Stimulated activated CD8-positive, alpha-beta memory T cell treated with anti-CD3 and anti-CD28 coated beads, Interleukin-15, amount 100 ng/mL, for 48 hours (primary cell): ENCODE measurements at regions not wholly inside any gene's neighbourhood (a gene's known extent, or its start where the extent isn't known, plus 50 kb on each side); places are given as distances from the start of the nearest gene placed in this dataset.
"Not testable (repeated sequence)": the region's sequence is repeated elsewhere in the genome, so short reads cannot be mapped to it uniquely, and the experiment has no call there.

Experiments used
- DNase-seq, 2 donors: peaks; one replicate each; pipeline ENCODE4 v3.0.0-alpha.2; 2020; ENCODE audit warnings: low read depth in 2 of 2

DNA sequence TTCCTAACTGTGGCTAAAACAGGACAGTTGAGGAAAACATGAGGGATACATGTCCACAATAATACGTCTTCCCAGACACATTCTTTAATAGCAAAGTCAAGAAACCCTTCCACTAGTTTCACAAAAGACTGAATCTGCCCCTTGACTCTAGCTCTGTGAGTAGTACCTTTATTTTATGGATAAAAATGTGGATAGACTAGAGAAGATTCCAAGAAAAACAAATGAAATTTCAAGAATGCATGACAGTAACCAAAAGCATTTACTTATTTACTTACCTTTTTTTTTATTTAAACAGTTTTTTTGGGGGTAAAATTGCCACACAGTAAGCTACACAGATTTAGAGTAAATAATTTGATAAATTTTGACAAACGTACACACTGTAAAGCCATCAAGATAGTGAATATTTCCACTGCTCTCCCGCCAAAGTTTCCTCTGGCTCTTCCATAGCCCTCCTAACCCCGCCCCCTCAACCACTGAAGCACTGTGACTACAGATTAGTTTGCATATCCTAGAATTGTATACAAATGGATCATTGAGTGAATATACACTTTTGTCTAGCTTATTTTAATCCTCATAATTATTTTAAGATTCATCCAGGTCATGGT, 420.4 kb upstream of the ZMIZ1 start:
- no peak for DNase-seq

DNA sequence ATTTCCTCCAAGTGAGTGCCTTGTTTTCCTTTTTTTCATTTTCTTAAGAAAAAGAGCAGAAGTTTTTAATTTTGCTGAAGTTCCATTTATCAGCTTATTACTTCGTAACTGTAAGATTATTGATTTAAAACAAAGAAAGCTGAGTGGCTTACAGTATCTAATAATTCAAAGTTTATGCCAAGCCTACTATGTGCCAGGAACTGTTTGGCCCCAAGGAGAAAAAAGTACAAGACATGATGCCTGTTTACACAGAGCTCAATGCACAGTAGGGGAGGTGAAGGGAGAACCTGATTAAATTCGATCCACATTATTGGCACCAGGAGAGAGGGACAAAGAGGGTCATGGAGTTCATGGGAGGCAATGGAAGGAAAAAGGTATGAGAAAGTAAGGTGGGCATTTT, 419.3 kb upstream of the ZMIZ1 start:
- DNase-seq = no peak

DNA sequence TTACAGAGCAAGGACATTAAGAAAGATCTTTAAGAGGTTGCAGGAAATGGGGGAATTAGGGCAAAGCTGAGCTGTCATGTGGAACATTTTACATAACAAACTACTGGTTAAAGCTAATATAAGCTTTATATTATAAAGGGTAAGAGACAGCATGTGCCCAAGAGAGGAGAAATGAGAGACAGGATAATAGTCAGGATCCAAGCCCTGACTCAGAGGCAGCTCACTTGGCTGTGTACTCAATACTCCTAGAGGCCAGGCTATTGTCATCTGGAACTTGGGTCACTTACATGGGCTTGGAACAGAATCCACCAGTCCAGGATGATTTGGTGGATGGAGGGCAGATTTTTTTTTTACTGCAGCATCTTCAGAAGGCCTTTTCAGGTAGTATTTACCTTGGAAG, 418.6 kb upstream of the ZMIZ1 start:
- DNase-seq = no peak

DNA sequence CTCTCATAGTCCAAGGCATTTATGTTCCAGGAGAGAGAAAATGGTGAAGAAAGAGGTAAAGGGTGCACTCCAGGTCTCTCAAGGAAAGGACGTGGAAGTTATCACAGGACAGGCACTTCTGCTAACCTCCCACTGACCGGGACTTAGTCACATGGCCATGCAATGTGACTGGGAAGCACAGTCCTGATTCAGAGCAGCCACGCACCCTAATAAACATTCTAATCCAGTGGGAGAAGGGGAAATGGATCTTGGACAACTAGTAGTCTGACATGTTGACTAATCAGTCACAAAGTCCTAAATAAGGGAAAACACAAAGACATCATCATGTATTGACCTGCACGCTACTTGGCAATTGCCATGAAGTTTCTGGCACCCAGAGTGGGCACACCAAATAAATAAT, 417.5 kb upstream of the ZMIZ1 start:
- DNase-seq = no peak

DNA sequence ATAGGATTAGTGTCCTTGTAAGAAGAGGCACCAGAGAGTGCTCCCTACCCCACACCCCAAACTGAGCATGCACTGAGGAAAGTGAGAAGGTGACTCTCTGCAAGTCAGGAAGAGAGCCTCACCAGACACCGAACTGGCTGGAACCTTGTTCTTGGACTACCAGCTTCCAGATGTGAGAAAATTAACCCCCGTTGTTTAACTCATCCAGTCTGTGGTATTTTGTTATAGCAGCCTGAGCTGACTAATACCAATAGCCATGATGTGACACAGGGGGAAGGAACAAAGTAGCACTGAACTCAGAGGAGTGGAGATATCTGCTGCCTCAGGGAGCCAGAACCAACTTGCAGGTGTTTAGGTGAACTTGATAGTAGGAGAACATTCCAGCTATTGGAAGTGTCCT, 415.2 kb upstream of the ZMIZ1 start:
- DNase-seq = no peak

DNA sequence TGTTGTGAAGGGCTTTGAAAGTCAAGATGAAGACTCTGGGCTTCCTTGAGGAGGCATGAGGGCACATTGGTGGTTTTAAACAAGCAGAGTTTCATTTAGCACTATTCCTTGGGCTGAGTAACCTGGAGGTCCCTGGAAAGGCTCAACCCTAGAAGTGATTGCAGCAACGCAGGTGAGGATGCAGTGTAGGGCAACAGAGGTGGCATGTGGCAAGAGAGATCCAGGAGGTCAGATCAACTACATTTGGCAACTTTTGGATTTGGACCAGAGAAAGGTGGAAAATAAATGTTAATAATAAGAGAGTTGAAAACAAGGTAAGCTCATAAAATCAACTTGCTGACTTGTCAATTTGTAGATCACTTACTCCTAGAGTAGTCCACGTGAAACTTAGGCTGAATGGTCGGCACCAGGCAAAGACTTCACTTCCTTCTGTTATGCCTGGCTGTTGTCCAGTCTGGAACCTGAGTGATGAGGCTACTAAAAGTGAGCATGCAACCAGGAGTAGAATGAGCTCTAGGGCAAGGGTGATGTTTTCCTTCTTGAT, 414.6 kb upstream of the ZMIZ1 start:
- DNase-seq = no peak

DNA sequence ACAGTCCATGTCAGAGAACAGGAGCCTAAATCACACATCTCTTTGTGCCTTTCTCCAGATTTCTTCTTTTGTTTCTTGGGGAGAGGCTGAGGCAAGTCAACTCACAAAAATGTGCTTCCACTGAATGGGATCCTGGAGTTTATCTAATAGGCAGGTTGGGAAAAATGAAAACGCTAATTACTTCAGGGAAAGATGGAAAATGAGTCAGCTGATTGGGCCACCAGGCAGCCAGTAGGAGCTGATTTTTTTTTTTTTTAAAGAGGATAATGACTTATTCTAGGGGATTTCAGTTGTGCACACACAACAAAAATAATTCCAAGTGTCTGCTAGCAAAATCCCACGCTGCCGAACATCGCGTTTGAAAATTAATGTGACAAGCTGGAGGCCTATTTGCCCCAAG, 412.8 kb upstream of the ZMIZ1 start:
- no peak for DNase-seq

DNA sequence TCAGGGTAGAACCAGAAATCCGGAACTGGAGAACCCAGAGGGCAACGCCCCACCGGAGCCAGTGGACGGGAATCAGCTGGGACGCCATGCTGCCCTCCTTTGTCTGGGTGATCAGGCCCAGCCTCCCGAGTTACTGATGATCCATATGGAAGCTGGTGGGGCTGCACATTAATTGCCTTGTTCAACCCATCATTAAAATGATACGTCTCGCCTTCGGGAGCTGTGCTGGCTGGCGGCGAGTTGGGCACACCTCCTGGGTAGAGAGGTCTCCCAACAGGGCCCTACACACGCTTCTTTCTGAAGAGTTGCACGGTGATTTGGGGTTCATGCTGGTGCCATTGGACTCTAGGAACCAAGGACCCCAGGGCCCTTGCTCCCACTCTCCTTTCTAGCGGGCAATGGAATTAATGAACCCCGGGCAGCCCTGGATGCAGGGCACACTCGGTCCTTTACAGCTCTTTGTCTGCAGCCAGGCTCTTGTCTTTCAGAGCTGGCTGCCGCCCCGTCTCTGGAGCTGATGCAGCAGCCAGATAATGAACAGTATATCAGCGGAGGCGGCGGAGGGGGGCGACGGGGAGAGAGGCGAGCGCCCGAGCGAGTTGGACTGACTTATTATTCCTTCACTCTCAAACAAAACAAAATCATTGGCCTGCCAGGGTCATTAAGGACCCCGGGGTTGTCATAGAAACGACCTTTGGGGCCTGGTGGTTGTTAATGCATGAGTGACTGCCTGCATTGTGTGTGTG, 412.2 kb upstream of the ZMIZ1 start:
- DNase-seq = no peak

DNA sequence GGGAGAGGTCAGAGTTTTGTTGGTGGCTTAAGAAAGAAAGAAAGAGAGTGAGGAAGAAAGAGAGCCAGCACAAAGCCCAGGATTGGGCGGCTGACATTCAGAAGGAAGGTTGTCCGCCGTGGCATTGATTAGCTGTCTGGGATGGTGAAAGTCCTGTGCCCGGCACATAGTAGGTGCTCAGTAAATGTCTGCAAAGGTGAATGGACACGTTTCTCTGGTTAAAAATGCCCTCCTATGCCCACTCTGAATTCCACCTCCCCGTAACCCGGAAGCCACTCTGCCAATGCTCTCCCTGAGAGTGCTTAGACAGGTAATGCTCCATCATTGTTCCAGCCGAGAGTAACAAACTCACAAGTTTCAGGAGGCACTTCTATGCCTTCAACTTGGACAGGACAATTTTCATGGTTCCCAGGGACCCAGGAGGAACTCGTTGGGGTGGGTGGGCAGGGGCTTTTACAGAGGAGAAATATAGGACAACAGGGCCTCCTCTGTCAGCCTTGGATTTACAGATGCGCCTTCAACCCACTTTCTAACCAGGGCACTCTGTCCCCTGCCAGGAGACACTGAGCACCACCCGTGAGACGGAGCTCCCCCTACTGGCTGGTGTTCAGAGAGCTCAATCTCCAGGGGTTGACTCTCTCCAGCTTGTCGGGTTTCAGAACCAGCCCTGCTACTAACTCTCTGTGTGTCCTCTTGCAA, 411.5 kb upstream of the ZMIZ1 start:
- peak; percentile 46 to 52 for DNase-seq

DNA sequence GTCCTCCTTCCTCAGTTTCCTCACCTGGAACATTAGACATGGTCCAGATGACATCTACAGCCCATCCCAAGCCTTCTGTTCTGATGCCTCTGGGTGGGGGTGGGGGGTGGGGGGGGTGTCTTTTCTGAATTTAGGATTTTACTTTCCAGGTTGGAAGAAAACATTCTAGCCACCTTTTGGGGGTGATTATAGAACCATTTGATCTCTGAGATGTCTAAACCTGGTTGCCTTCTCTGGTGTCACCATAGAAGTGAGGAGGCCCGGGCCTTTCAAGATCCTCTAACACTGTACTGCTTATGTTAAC, 411.0 kb upstream of the ZMIZ1 start:
- no peak for DNase-seq

DNA sequence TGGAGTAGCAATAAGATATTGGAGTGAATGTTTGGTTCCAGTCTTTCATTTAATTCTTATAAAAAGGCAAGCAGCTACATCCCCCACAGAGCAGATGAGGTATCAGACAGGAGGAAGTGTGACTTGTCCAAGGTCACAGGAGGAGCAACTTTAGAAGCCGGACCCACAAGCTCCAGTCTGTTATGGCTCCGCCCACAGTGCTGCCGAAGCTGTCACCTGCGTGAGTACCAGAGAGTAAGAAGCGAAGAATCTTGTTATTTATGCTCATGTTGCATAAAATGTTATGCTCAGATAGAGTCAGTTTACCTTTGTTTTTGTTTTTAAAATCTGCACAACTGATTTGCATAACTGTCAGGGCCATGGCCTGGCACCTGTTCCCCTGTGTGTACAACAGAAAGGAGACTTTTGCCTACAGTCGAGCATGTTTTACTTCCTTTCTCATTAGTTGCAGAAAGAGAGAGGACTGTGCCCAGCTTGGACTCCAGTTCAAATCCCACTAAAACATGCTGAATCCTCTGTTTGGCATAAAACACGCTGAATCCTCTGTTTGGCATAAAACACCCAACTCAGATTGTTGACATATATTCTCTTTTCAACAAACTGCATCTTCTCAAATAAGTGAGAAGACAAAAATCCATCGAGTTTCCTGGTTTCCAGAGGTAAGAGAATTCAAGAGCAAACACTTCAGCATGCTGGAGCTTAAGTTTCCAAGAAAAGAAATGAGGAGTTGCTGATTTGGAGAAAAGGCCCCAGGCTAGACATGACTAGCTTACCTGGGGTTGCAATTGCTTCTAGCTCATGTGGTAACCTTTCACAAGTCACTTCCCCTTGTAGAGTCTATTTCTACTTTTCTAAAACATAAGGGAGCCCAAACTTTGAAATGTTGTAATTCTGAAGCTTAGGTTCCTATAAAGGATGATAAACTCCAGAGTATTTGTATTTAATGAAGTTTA, 409.8 kb upstream of the ZMIZ1 start:
- DNase-seq = no peak

DNA sequence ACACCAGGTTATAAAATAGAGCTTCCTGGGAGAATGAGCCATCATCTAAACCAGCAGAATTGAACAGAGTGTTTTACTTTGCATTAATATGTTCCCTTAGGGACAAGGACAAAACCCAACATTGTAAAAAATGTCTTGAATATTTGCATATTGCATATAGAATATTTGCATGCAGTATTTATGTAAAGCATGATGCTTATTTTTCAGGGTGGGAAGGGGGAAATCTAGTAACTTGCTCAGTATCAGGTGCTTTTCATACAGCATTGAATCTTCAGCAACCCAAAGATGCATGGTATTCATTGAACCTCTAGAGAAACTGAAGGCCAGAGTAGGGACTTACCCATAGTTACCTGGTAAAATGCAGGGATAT, 409.2 kb upstream of the ZMIZ1 start:
- no peak for DNase-seq

DNA sequence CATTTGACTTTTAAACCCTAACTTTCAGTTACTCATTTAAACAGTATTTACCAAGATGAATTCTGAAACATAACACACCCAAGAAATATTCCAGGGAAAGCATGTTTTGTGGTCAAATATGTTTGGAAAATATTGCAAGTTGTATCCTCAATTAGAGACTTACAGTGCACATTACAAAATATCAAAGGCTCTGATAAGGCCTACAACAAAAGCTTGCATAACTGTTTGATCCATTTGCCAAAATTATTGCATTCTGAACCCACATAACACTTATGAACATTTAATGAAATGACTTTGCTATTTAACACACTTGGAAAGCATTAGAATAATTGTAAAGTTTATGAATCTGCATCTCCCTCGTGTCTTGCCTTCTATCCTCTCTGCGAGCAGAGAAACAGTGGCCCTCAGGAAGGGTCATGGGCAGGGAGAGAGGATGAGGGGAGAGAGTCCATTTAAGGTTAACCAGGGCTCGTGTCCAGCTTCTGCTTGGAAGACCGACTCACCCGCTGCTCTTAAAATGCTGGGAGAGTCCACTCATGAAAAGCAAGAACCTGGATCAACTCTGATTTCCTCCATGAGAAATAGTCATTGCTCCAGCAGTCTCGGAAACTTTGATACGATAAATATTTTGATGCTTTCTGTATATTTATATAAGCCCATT, 408.2 kb upstream of the ZMIZ1 start:
- DNase-seq = no peak

DNA sequence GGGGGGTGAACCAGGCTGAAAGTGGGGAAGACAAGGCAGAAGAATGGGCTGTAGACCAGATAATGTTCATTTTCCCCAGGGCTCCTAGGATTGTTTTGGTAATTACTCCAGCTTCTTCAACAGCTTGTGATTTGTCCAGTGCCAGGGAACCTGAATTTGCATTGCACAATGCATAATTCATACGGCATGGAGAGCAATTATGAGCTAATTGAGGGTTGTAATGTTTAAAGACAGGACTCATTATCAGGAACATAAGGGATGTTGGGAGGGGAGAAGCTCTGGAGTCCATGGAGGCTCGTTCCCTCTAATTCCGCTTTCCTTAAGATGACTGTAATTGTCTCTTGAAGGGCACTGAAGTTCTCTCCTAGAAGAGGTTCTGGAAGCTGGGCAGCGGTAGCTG, 405.0 kb upstream of the ZMIZ1 start:
- DNase-seq = no peak

DNA sequence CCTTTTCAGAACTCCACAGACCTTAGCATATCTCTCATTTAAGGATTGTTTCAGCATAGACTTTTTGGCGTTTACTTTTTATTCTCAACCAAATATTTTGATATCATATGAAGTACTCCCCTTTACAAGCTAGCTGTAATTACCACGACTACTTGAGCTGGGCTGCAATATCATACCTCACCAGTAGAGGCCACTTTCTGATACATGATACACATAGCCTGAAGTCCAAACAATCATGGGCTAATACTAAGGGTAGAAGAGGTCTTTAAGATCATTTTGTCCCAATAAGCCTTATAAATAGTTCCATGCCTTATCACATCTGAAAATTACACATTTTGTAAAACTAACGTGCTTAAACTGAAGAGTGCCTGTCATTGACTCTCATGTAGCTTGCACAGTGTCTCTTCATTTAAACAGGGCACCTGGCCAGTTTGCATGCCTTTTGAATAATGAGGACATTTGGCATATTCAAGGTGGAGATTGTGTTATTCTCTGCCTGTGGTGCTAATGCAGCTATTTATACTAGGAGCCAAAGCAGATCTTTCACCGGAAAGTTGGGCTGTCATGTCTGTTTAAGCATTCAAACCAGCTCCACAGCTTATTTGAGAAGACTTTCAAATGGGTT, 403.7 kb upstream of the ZMIZ1 start:
- no peak for DNase-seq

DNA sequence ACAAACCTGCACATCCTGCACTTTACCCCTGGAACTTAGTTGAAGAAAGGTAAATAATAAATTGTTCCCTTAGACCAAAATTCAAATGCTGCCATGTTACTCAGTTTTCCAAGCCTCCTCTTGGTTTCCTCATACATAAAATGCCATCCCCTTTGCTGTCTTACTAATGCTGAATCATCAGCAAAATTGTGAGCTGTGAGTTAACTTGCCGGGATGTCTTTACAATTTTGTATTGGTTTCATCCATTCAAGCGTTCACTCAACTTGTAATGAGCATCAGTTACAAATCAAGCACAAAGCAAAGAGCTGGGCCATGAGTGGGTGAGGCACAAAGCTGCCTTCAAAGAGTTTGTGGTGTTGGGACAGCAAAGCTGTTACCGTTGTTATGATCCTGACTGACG, 395.8 kb upstream of the ZMIZ1 start:
- no peak for DNase-seq

DNA sequence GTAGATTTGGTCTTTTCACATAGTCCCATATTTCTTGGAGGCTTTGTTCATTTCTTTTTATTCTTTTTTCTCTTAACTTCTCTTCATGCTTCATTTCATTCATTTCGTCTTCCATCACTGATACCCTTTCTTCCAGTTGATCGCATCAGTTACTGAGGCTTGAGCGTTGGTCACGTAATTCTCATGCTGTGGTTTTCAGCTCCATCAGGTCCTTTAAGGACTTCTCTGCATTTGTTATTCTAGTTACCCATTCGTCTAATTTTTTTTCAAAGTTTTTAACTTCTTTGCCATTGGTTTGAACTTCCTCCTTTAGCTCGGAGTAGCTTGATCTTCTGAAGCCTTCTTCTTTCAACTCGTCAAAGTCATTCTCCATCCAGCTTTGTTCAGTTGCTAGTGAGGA, 387.6 kb upstream of the ZMIZ1 start:
- not testable (repeated sequence) for DNase-seq

DNA sequence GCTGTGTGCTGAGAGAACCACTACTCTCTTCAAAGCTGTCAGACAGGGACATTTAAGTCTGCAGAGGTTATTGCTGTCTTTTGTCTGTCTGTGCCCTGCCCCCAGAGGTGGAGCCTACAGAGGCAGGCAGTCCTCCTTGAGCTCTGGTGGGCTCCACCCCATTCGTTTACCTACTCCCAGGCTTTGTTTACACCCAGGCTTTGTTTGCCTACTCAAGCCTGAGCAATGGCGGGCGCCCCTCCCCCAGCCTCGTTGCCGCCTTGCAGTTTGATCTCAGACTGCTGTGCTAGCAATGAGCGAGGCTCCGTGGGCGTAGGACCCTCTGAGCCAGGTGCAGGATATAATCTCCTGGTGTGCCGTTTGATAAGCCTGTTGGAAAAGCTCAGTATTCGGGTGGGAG, 386.8 kb upstream of the ZMIZ1 start:
- not testable (repeated sequence) for DNase-seq

DNA sequence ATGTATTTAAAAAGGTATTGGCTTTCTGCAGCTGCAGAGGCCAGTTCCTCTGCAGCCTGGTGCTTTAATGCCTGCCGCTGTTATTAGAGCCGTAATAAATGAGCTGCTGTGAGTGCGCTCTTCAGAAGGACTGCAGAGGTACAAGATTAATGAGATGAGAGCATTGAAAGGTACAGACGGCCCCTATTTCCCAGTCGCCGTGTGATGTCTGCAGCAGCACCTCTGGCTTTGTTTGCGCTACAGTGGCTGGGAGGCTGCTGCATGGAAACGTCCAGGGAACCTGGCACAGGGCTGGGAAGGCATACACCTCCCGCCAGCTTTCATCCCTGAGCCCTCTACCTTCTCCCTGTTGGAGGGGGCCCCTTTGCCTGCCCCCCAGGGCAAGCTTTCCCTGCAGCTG, 383.8 kb upstream of the ZMIZ1 start:
- no peak for DNase-seq

DNA sequence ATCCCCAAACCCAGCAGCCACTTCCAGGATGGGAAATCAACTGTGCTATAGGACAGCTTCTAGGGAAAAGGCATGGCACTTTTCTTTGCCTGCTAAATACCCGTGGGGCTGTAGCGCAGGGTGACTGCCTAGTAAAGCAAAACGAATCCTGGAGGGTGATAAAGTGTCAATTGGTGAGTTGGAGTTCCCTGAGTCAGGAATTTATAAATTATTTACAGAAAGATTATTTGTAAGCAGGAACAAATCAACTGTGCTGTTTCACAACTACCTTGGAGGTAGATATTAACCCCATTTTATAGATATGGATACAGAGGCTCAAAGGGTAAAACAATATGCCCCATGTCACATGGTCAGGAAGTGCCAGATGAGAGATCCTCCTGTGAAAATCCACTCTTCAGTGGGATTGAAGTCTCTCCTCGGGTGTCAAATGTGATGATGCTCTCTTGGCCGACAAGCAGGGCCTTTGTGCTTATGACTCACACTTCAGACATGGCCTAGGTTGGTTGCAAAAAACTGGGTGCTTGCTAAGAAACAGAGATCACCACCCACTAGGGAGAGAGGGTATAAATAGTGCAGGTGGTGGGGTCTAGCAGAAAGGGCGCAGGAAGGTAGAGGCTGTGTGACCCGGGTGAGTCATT, 383.2 kb upstream of the ZMIZ1 start:
- DNase-seq = no peak
